HepG2 (cell line): ENCODE measurements at regions not wholly inside any gene's neighbourhood (a gene's known extent, or its start where the extent isn't known, plus 50 kb on each side); places are given as distances from the start of the nearest gene placed in this dataset.

ENCODE experiments used
- EP300 ChIP-seq, 3 experiments: sonication (generic) in 1 of 3; formaldehyde crosslinking in 1 of 3; IDR thresholded peaks; 2 replicates each; pipeline versions ENCODE4 v1.5.1 to v1.6.1; 2011 to 2020; ENCODE audit warnings: low read depth in 2 of 3, low read length in 2 of 3, borderline replicate concordance in 1 of 3, improper control_type of control experiment in 1 of 3, mild to moderate bottlenecking in 1 of 3, missing genetic modification reagents in 1 of 3, moderate library complexity in 1 of 3
- FOXA3 ChIP-seq: IDR thresholded peaks from 2 replicates; pipeline ENCODE4 v1.6.1; 2016; ENCODE audit warnings: missing genetic modification reagents, missing compliant biosample characterization
- MAFG ChIP-seq: sonication (generic); formaldehyde crosslinking; IDR thresholded peaks from 2 replicates; pipeline ENCODE4 v1.5.1; 2020; ENCODE audit warnings: mild to moderate bottlenecking, missing genetic modification reagents
- POLR2A ChIP-seq, 2 experiments: IDR thresholded peaks; 2 replicates each; pipeline ENCODE4 v1.6.1; 2011; ENCODE audit warnings: low read depth in 2 of 2, low read length in 2 of 2, mild to moderate bottlenecking in 1 of 2, moderate library complexity in 1 of 2; ENCODE audit not compliant: insufficient read depth in 1 of 2
- SMARCE1 ChIP-seq: fragments of 450-650 bp; IDR thresholded peaks from 2 replicates; pipeline ENCODE4 v1.6.1; 2017; ENCODE audit warnings: borderline replicate concordance
- ZBTB1 ChIP-seq: sonication (generic); formaldehyde crosslinking; IDR thresholded peaks from 2 replicates; pipeline ENCODE4 v1.4.0; 2020; ENCODE audit warnings: missing genetic modification reagents, borderline replicate concordance
- ZNF343 ChIP-seq: sonication (generic); formaldehyde crosslinking; IDR thresholded peaks from 2 replicates; pipeline ENCODE4 v1.4.0; 2020; ENCODE audit warnings: mild to moderate bottlenecking, missing genetic modification reagents
- ZNF577 ChIP-seq: sonication (generic); formaldehyde crosslinking; IDR thresholded peaks from 2 replicates; pipeline ENCODE4 v1.4.0; 2020; ENCODE audit warnings: mild to moderate bottlenecking, low read depth, missing genetic modification reagents, borderline replicate concordance
- TF ChIP-seq, protein P1 (sequence below): sonication (generic); formaldehyde crosslinking; IDR thresholded peaks from 2 replicates; pipeline ENCODE4 v1.4.0; 2020; ENCODE audit warnings: missing genetic modification reagents

DNA sequence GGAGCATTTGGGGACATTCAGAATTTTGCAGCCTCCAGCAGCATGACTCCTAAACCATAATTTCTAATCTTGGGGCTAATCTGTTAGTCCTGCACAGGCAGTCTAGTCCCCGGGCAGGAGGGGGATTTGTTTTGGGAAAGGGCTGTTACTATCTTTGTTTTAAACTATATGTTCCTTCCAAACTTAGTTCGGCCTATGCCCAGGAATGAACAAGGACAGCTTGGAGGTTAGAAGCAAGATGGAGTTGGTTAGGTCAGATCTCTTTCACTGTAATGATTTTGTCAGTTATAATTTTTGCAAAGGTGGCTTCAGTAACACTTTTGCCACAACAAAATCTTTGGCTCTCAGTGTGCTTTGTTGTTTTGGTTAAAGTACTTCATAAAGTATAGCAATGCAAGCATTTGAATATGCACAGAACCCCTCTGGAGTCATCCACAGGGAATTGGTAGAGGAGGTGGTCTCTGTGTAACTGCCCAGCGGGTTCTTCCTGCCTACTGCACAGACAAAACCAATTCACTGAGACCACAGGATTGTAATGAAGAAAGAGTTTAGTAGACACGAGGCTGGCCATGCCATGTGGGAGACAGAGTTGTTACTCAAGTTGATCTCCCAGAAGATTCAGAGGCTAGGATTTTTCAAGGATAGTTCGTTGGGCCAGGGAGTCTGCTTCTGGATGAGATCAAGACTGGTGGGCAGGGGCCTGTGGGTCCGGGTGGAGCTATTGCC, 224.1 kb upstream of the MYLIP start:
- TF ChIP-seq ZNF577 (CRISPR knock-in tag) (no peak), POLR2A (IDR thresholded peaks at IDR 0.05; ENCODE audit: insufficient read depth in 1 of 2, low read depth in 2 of 2, low read length in 2 of 2) (no peak), ZBTB1 (CRISPR knock-in tag) (no peak), ZNF343 (CRISPR knock-in tag) (no peak), SMARCE1 (no peak), MAFG (CRISPR knock-in tag) (no peak), FOXA3 (CRISPR knock-in tag) (no peak), EP300 (IDR thresholded peaks at IDR 0.05; ENCODE audit: low read depth in 2 of 2, low read length in 2 of 2) (no peak), EP300 (CRISPR knock-in tag; IDR thresholded peaks at IDR 0.05; ENCODE audit: borderline replicate concordance) (no peak)
- TF ChIP-seq, protein P1, sequence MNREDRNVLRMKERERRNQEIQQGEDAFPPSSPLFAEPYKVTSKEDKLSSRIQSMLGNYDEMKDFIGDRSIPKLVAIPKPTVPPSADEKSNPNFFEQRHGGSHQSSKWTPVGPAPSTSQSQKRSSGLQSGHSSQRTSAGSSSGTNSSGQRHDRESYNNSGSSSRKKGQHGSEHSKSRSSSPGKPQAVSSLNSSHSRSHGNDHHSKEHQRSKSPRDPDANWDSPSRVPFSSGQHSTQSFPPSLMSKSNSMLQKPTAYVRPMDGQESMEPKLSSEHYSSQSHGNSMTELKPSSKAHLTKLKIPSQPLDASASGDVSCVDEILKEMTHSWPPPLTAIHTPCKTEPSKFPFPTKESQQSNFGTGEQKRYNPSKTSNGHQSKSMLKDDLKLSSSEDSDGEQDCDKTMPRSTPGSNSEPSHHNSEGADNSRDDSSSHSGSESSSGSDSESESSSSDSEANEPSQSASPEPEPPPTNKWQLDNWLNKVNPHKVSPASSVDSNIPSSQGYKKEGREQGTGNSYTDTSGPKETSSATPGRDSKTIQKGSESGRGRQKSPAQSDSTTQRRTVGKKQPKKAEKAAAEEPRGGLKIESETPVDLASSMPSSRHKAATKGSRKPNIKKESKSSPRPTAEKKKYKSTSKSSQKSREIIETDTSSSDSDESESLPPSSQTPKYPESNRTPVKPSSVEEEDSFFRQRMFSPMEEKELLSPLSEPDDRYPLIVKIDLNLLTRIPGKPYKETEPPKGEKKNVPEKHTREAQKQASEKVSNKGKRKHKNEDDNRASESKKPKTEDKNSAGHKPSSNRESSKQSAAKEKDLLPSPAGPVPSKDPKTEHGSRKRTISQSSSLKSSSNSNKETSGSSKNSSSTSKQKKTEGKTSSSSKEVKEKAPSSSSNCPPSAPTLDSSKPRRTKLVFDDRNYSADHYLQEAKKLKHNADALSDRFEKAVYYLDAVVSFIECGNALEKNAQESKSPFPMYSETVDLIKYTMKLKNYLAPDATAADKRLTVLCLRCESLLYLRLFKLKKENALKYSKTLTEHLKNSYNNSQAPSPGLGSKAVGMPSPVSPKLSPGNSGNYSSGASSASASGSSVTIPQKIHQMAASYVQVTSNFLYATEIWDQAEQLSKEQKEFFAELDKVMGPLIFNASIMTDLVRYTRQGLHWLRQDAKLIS, result no peak
